Adrenal gland (tissue), 5 donors: ENCODE measurements at regions not wholly inside any gene's neighbourhood (a gene's known extent, or its start where the extent isn't known, plus 50 kb on each side); places are given as distances from the start of the nearest gene placed in this dataset.

Experiments used
- CTCF ChIP-seq, 6 experiments: fragments of 450-650 bp in 4 of 6; fragments of 200-600 bp in 2 of 6; sonication (generic) in 1 of 6; IDR thresholded peaks; 1 replicate in 5 of 6; 2 replicates in 1 of 6; pipeline versions ENCODE4 v1.5.1 to v1.8.0; 2016 to 2021; ENCODE audit warnings: antibody characterized with exemption in 6 of 6, mild to moderate bottlenecking in 2 of 6, moderate library complexity in 1 of 6
- POLR2A ChIP-seq, 2 donors: fragments of 450-650 bp; IDR thresholded peaks; one replicate each; pipeline ENCODE4 v1.6.1; 2017; ENCODE audit warnings: antibody characterized with exemption in 2 of 2, mild to moderate bottlenecking in 2 of 2, moderate library complexity in 1 of 2
- donor health status: DM: no; HTN: no; CAD: no.

GRCh38 chr16:66069587-66069986, 296.9 kb upstream of the CDH5 start:
- TF ChIP-seq CTCF (IDR thresholded peaks at IDR 0.05), result no peak
- no peak for TF ChIP-seq POLR2A (IDR thresholded peaks at IDR 0.05)
